HG03565 (cell line): ENCODE measurements at regions not wholly inside any gene's neighbourhood (a gene's known extent, or its start where the extent isn't known, plus 50 kb on each side); places are given as distances from the start of the nearest gene placed in this dataset.
"Not testable (repeated sequence)": the region's sequence is repeated elsewhere in the genome, so short reads cannot be mapped to it uniquely, and the experiment has no call there.

ENCODE experiments used
- ATAC-seq: cut with Tn5 transposase; IDR thresholded peaks from one replicate; pipeline ENCODE4 v1.9.1; 2021; ENCODE audit warnings: mild to moderate bottlenecking, moderate library complexity; ENCODE audit not compliant: unreplicated experiment

- ATAC-seq, result no peak
These were observed 1080.1 kb upstream of the ALCAM start for GRCh38 chr3:104286645-104287044.

- ATAC-seq, result no peak
These were observed 1075.3 kb upstream of the ALCAM start for GRCh38 chr3:104291437-104291851.

- no peak for ATAC-seq
These were observed 1074.8 kb upstream of the ALCAM start for GRCh38 chr3:104291878-104292277.

GRCh38 chr3:104297617-104298016 is 1069.1 kb upstream of the ALCAM start:
- no peak for ATAC-seq

GRCh38 chr3:104298662-104299061 is 1068.0 kb upstream of the ALCAM start:
- no peak for ATAC-seq

GRCh38 chr3:104316118-104316517 is 1050.6 kb upstream of the ALCAM start:
- ATAC-seq, result no peak

- no peak for ATAC-seq
These were observed 1043.5 kb upstream of the ALCAM start for GRCh38 chr3:104323226-104323625.

- no peak for ATAC-seq
These were observed 1019.4 kb upstream of the ALCAM start for GRCh38 chr3:104347291-104347690.

GRCh38 chr3:104349836-104350235 is 1016.9 kb upstream of the ALCAM start:
- no peak for ATAC-seq

- ATAC-seq, result no peak
These were observed 1012.8 kb upstream of the ALCAM start for GRCh38 chr3:104353951-104354350.

GRCh38 chr3:104359546-104359945 is 1007.2 kb upstream of the ALCAM start:
- ATAC-seq, result no peak

- ATAC-seq, result no peak
These were observed 1006.7 kb upstream of the ALCAM start for GRCh38 chr3:104360038-104360437.

- ATAC-seq, result not testable (repeated sequence)
These were observed 1005.0 kb upstream of the ALCAM start for GRCh38 chr3:104361748-104362147.

GRCh38 chr3:104362319-104362718 is 1004.4 kb upstream of the ALCAM start:
- no peak for ATAC-seq

- ATAC-seq, result no peak
These were observed 999.7 kb upstream of the ALCAM start for GRCh38 chr3:104367000-104367399.

GRCh38 chr3:104368760-104369159 is 997.9 kb upstream of the ALCAM start:
- no peak for ATAC-seq

- ATAC-seq, result no peak
These were observed 981.3 kb upstream of the ALCAM start for GRCh38 chr3:104385421-104385820.

- ATAC-seq, result no peak
These were observed 978.1 kb upstream of the ALCAM start for GRCh38 chr3:104388619-104389018.

- no peak for ATAC-seq
These were observed 974.4 kb upstream of the ALCAM start for GRCh38 chr3:104392327-104392726.

GRCh38 chr3:104396974-104397669 is 969.6 kb upstream of the ALCAM start:
- no peak for ATAC-seq

- ATAC-seq, result no peak
These were observed 969.0 kb upstream of the ALCAM start for GRCh38 chr3:104397713-104398112.

GRCh38 chr3:104402902-104403301 is 963.8 kb upstream of the ALCAM start:
- ATAC-seq, result no peak

- no peak for ATAC-seq
These were observed 955.0 kb upstream of the ALCAM start for GRCh38 chr3:104411757-104412156.
